ENCODE measurements at regions not wholly inside any gene's neighbourhood (a gene's known extent, or its start where the extent isn't known, plus 50 kb on each side); places are given as distances from the start of the nearest gene placed in this dataset.
A peak's percentile ranks its signal among the peaks of the same experiment; 100 is the strongest.
"Not testable (repeated sequence)": the region's sequence is repeated elsewhere in the genome, so short reads cannot be mapped to it uniquely, and the experiment has no call there.

DNA sequence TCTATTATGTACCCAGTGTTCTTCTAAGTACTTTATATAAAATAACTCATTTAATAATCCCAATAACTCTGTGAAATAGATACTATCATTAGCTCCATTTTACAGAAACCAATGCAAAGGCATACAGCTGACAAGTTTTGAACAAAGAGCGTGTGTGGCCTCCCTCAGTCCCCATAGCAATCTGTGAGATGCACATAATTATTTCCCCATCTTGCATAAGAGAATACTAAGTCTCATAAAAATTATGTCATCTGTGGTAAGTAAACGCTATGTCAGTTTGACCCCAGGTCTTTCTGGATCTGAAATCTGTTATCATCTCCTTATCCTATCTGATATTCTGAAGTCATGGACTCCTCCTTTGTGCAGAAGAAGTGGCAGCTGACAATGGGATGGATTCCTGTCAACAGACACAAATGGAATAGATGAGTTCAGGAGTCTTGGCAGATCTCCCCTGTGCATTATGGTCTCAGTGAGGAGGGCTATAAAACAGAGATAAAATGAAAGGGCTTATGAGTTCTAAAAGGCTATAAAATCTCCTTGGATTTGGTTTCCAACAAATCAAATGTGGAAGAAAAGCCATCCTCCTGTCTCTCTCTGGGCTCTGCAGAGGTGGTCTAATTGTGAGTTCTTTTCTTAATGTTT, 162.5 kb upstream of the TLE4 start:
- in situ Hi-C loops (cut with MboI; ENCODE audit: low pct_unique_long_range_greater_than_20kb in 2 of 9, low sequenced_read_pairs in 9 of 9, unreplicated experiment in 9 of 9) = no loop called here
- H3K4me3 ChIP-seq = no peak overlapping the region
- 40 to 100% (median 72%) methylated on average over 1 to 2 of the region's 2 CpGs; no CpG with 5 or more reads in 4 of the 10 experiments for WGBS, 10 experiments
- no peak overlapping the region for H3K27ac ChIP-seq
- ATAC-seq (replicated peaks in 6 of 8) = peak in 4 of 8 experiments; percentile 37 to 85 (median 54)
- H3K4me1 ChIP-seq (replicated peaks in 1 of 2) = peaks cover 8 to 10% of the 10 kb centered on the region in 2 donors

DNA sequence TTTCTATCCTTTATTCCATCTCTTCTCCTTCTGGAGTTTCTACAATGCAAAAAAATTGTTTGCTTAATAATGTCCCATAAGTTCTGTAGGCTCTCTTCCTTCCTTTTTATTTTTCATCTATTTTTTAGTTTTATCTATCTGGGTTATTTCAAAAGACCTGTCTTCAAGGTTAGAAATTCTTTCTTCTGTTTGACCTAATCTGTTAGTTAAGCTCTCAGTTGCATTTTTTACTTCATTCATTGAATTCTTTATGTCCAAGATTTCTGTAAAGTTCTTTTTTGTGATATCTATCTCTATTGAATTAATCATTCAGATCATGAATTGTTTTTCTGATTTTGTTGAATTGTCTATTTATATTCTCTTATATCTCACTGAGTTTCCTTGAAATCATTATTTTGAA, 145.9 kb upstream of the TLE4 start:
- no peak overlapping the region for H3K4me3 ChIP-seq
- in situ Hi-C loops (cut with MboI; ENCODE audit: low pct_unique_long_range_greater_than_20kb in 2 of 9, low sequenced_read_pairs in 9 of 9, unreplicated experiment in 9 of 9) = no loop called here
- no peak overlapping the region for H3K27ac ChIP-seq
- no peaks in the 10 kb centered on the region for H3K4me1 ChIP-seq (replicated peaks in 1 of 2)
- ATAC-seq (replicated peaks in 6 of 8) = no peak

DNA sequence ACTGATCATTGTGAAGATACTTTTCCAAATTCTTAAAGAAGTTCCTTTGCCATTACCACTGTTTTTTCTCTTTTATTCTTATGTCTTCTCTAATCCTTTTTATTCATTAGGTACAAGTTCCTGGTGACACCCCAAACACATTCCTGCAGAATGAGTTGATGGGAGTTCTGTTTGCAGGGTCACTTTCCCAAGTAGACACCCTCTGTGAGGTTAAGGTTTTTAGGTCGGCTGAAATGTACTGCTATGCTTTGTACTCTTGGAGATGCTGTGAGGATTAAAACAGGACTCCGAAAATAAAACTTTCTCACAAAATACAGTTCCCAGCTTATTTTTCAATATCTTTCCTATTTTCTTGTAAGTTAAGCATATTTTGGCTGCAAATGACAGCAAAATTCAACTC, 143.3 kb upstream of the TLE4 start:
- WGBS, 10 experiments = 0 to 100% (median 83%) methylated on average over 1 to 2 of the region's 2 CpGs; no CpG with 5 or more reads in 3 of the 10 experiments

DNA sequence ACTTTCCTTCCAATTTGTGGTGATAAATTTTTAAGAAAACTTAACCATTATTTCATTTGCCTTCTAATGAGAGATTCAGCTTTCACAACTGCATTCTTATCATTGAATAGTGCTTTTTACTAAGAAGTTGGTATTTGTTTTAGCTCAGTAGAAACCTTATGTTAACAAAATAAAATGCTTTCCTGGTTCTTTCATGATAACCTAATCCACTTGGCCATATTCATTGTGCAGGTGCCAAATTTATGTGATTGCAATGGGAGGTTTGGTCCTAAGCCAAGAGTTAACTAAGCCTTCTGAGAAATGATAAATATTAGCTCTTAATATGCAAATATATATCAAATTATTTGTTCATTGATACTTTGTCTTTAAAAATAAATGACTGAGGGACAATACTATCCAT, 141.1 kb upstream of the TLE4 start:
- Histone ChIP-seq H3K4me3 (no peak overlapping the region), H3K27ac (no peak overlapping the region), H3K4me1 (replicated peaks in 1 of 2) (no peaks in the 10 kb centered on the region)
- ATAC-seq (replicated peaks in 6 of 8) = no peak
- in situ Hi-C loops (cut with MboI; ENCODE audit: low pct_unique_long_range_greater_than_20kb in 2 of 9, low sequenced_read_pairs in 9 of 9, unreplicated experiment in 9 of 9) = no loop called here

More for the DNA sequence above, 143.3 kb upstream of the TLE4 start:
- Histone ChIP-seq H3K4me1 (replicated peaks in 1 of 2) (no peaks in the 10 kb centered on the region), H3K4me3 (no peak overlapping the region), H3K27ac (no peak overlapping the region)
- no peak for ATAC-seq (replicated peaks in 6 of 8)
- in situ Hi-C loops (cut with MboI; ENCODE audit: low pct_unique_long_range_greater_than_20kb in 2 of 9, low sequenced_read_pairs in 9 of 9, unreplicated experiment in 9 of 9) = no loop called here

DNA sequence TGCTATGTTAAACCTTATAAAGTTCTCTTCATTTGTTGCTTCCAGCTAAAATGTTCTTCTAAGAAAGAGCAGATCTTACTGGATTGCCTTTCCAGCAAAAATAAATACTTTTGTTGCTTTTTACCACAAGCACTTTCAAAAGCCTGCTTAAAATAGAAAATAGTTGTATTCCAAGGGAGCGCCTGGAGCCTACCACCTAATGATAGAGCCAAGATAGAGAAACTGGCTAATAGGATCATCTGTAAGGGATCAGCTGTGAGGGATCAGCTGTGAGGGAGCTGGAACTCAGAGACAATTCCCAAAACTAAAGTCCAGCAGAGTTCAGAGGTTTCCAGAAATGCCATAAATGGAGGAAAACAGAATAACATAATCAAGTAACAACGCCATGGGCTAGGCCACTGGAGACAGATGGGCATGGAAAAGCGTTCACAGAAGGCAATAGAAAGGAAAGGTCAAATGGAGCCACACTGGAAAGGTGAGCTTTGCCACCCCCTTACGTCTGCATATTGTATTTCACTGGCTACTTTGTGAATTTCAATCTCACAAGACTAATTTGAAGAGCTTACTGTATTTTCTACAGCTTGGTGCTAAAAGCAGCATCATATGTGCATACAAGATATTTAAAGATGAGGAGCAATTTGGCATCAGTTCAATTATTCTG, 140.6 kb upstream of the TLE4 start:
- Histone ChIP-seq H3K27ac (no peak overlapping the region), H3K4me3 (no peak overlapping the region), H3K4me1 (replicated peaks in 1 of 2) (no peaks in the 10 kb centered on the region)
- in situ Hi-C loops (cut with MboI; ENCODE audit: low pct_unique_long_range_greater_than_20kb in 2 of 9, low sequenced_read_pairs in 9 of 9, unreplicated experiment in 9 of 9) = no loop called here
- ATAC-seq (replicated peaks in 6 of 8) = peak in 2 of 8 experiments; percentile 18 to 36
- WGBS, 10 experiments = 16 to 92% (median 83%) methylated on average over 1 to 4 of the region's 4 CpGs

DNA sequence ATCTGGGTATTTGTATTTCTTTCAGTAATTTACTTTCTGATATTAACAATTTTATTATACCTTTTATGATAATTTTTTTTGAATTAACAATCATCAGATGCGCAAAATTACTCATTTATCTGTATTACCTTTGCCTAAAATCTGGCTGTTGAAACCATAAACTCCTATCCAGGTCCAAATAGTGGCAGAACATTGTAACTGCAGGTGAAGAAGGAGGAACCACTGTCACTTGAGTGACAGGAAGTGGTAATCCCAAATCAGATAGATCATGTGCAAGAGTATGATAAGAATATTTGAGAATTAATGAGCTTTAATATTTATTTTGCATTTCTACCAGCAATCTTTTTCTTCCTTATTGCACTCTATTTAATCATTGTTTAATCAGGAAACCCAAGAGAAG, 139.3 kb upstream of the TLE4 start:
- Histone ChIP-seq H3K4me1 (replicated peaks in 1 of 2) (no peaks in the 10 kb centered on the region), H3K4me3 (no peak overlapping the region), H3K27ac (no peak overlapping the region)
- no peak for ATAC-seq (replicated peaks in 6 of 8)
- WGBS, 10 experiments = 69 to 100% (median 100%) methylated on average over 1 of the region's 1 CpG; no CpG with 5 or more reads in 1 of the 10 experiments
- in situ Hi-C loops (cut with MboI; ENCODE audit: low pct_unique_long_range_greater_than_20kb in 2 of 9, low sequenced_read_pairs in 9 of 9, unreplicated experiment in 9 of 9) = no loop called here

DNA sequence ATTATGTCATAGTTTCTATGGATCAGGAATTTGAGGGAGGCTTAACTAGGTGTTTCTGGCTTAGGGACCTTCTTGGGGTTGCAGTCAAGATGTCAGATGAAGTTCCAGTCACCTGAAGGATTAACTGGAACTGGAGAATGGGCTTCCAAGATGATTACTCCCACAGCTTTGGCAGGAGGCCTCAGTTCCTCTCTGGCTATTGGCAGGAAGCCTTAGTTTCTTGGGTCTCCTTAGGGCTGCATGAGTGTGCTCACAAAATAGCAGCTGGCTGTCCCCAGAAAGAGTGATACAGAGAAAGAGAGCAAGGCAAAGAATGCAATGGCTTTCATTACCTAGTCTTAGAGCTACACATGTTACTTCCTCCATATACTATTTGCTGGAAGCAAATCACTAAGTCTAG, 138.1 kb upstream of the TLE4 start:
- Histone ChIP-seq H3K4me3 (no peak overlapping the region), H3K27ac (no peak overlapping the region), H3K4me1 (replicated peaks in 1 of 2) (no peaks in the 10 kb centered on the region)
- ATAC-seq (replicated peaks in 6 of 8) = no peak
- in situ Hi-C loops (cut with MboI; ENCODE audit: low pct_unique_long_range_greater_than_20kb in 2 of 9, low sequenced_read_pairs in 9 of 9, unreplicated experiment in 9 of 9) = no loop called here

DNA sequence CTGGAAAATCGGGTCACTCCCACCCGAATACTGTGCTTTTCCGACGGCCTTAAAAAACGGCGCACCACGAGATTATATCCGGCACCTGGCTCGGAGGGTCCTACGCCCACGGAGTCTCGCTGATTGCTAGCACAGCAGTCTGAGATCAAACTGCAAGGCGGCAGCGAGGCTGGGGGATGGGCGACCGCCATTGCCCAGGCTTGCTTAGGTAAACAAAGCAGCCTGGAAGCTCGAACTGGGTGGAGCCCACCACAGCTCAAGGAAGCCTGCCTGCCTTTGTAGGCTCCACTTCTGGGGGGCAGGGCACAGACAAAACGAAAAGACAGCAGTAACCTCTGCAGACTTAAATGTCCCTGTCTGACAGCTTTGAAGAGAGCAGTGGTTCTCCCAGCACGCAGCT, 132.5 kb upstream of the TLE4 start:
- H3K27ac ChIP-seq; H3K4me1 ChIP-seq (replicated peaks in 1 of 2); ATAC-seq (replicated peaks in 6 of 8); in situ Hi-C loops (cut with MboI; ENCODE audit: low pct_unique_long_range_greater_than_20kb in 2 of 9, low sequenced_read_pairs in 9 of 9, unreplicated experiment in 9 of 9): not testable (repeated sequence)
- H3K4me3 ChIP-seq = peak overlapping the region in 1 of 5 donors; percentile 11
- WGBS, 10 experiments = 0 to 45% (median 16%) methylated on average over 1 to 4 of the region's 19 CpGs; no CpG with 5 or more reads in 6 of the 10 experiments

DNA sequence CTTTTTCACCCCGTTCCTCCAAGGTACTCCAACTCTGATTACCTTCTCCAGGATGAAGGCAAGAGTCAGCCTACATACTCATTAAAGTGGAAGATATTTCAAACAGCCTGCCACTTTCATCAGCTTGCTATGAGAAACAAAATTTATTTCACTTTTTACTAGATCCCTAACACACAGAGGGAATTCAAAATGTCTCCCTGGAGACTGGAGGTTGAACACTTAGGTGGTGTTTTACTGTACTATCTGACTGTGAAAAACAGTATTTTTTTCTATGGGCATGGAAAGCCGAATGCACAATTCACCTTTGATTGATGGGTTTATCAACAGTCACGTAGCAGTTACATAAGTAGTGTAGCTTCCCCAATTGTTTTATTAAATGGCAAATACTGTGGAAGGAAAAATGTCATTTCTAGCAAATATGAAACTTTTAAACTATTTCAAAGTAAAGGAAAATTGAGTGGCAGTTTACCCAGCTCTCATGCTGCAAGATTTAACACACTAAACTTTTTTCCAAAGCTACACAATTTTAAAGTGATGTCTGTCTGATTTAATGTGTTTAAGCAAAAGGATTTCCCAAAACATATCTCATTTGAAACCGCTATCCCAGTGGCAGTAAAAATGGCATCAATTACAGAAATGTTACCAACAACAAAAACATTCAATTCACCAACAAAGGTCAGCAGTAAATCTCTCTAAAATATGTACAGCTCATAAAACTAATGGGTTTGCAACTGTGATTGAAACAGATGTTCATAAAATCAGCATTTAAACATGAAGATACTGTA, 125.0 kb upstream of the TLE4 start:
- H3K27ac ChIP-seq = peak overlapping the region in 1 of 2 donors; percentile 43
- in situ Hi-C loops (cut with MboI; ENCODE audit: low pct_unique_long_range_greater_than_20kb in 2 of 9, low sequenced_read_pairs in 9 of 9, unreplicated experiment in 9 of 9) = no loop called here
- H3K4me3 ChIP-seq = no peak overlapping the region
- peak in 7 of 8 experiments; percentile 3 to 80 (median 70) for ATAC-seq (replicated peaks in 6 of 8)
- H3K4me1 ChIP-seq (replicated peaks in 1 of 2) = peaks cover 27 to 29% of the 10 kb centered on the region in 2 donors
- 0 to 45% (median 18%) methylated on average over 2 to 4 of the region's 4 CpGs; no CpG with 5 or more reads in 1 of the 10 experiments for WGBS, 10 experiments

DNA sequence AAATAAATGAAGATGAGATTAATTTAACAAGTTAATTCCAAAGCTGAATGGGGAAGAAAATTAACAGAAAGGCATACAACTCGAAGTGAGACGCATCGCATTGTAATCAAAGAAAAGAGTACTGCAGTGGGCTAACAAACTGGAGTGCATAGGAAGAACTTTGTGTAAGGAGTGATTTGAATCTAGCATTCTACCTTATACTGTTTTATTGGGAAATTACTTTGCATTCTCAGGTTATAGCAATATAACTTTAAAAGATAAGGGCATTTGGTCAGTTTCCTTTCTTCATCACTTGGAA, 124.5 kb upstream of the TLE4 start:
- ATAC-seq (replicated peaks in 6 of 8) = peak in 2 of 8 experiments; percentile 3 to 19
- in situ Hi-C loops (cut with MboI; ENCODE audit: low pct_unique_long_range_greater_than_20kb in 2 of 9, low sequenced_read_pairs in 9 of 9, unreplicated experiment in 9 of 9) = no loop called here
- WGBS, 10 experiments = 6 to 61% (median 25%) methylated on average over 1 to 3 of the region's 3 CpGs

DNA sequence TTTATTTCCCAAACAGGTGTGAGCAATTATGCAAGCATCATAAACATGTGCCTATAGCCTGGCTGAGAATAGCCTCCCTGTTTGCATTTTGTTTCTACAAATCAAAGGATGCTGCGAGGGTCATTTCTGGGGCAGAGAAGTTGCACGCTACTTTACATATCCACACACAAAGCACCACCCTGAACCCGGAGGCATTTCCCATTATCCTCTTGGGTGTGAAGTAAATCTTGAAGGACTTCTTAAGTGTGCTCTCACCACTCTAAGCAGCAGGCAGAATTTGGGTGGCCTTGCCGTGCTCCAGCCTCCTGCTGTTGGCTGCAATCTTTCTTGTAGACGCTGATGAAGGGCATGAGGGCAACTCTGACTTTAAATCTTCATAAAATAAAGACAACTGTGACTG, 124.0 kb upstream of the TLE4 start:
- in situ Hi-C loops (cut with MboI; ENCODE audit: low pct_unique_long_range_greater_than_20kb in 2 of 9, low sequenced_read_pairs in 9 of 9, unreplicated experiment in 9 of 9) = no loop called here
- Histone ChIP-seq H3K27ac (peak overlapping the region in 1 of 2 donors; percentile 38), H3K4me3 (no peak overlapping the region), H3K4me1 (replicated peaks in 1 of 2) (peaks cover 27 to 29% of the 10 kb centered on the region in 2 donors)
- ATAC-seq (replicated peaks in 6 of 8) = peak; percentile 77 to 97 (median 88)
- WGBS, 10 experiments = 0 to 9% (median 0%) methylated on average over 1 to 5 of the region's 5 CpGs; no CpG with 5 or more reads in 3 of the 10 experiments

More for the DNA sequence above, 124.5 kb upstream of the TLE4 start:
- Histone ChIP-seq H3K27ac (peak overlapping the region in 1 of 2 donors; percentile 12), H3K4me3 (no peak overlapping the region), H3K4me1 (replicated peaks in 1 of 2) (peaks cover 27 to 29% of the 10 kb centered on the region in 2 donors)

DNA sequence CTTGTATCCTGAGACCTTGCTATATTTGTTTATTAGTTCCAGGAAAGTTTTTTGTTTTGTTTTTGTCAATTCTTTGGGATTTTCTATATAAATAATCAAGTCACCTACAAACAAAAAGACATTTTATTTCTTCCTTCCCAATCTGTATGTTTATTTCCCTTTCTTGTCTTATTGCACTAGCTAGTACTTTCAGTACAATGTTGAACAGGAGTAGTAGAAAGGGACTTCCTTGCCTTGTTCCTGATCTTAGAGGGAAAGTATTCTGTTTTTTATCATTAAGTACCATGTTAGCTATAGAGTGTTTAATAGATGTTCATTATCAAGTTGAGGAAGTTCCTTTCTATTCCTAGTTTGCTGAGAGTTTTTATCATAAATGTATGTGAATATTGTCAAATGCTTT, 119.5 kb upstream of the TLE4 start:
- Histone ChIP-seq H3K4me1 (replicated peaks in 1 of 2) (peaks cover 13 to 15% of the 10 kb centered on the region in 2 donors), H3K4me3 (no peak overlapping the region), H3K27ac (no peak overlapping the region)
- in situ Hi-C loops (cut with MboI; ENCODE audit: low pct_unique_long_range_greater_than_20kb in 2 of 9, low sequenced_read_pairs in 9 of 9, unreplicated experiment in 9 of 9) = no loop called here
- no peak for ATAC-seq (replicated peaks in 6 of 8)

DNA sequence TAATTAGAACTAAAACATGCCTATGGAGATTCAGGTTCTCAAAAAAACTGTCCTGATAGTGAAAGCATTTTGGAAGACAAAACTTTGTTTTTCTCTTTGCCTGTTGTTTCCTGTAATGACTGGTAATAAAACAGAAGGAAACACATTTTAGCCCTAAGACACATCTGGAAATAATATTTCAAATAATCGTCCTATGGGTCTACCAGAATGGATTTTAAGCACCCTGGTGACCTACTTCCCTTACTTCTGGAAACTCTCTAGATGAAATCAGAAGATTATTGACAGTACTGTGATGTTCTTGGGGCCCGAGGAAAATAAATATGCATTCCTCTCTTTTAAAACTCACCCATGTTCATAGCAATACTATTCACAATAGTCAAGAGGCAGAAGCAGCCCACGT, 110.1 kb upstream of the TLE4 start:
- 0 to 100% (median 43%) methylated on average over 1 to 3 of the region's 3 CpGs; no CpG with 5 or more reads in 1 of the 10 experiments for WGBS, 10 experiments
- H3K4me3 ChIP-seq = no peak overlapping the region
- ATAC-seq (replicated peaks in 6 of 8) = peak in 1 of 8 experiments; percentile 41
- in situ Hi-C loops (cut with MboI; ENCODE audit: low pct_unique_long_range_greater_than_20kb in 2 of 9, low sequenced_read_pairs in 9 of 9, unreplicated experiment in 9 of 9) = no loop called here
- no peak overlapping the region for H3K27ac ChIP-seq
- H3K4me1 ChIP-seq (replicated peaks in 1 of 2) = no peaks in the 10 kb centered on the region
